COR-L47 (cell line): ENCODE measurements at regions not wholly inside any gene's neighbourhood (a gene's known extent, or its start where the extent isn't known, plus 50 kb on each side); places are given as distances from the start of the nearest gene placed in this dataset.
"Not testable (repeated sequence)": the region's sequence is repeated elsewhere in the genome, so short reads cannot be mapped to it uniquely, and the experiment has no call there.

Experiments
- DNase-seq: peaks from one replicate; lab custom pipeline; 2025; lab: John Stamatoyannopoulos, UW

GRCh38 chr22:22946131-22946530, 58.5 kb downstream of the IGLL5 start:
- DNase-seq = no peak

DNA sequence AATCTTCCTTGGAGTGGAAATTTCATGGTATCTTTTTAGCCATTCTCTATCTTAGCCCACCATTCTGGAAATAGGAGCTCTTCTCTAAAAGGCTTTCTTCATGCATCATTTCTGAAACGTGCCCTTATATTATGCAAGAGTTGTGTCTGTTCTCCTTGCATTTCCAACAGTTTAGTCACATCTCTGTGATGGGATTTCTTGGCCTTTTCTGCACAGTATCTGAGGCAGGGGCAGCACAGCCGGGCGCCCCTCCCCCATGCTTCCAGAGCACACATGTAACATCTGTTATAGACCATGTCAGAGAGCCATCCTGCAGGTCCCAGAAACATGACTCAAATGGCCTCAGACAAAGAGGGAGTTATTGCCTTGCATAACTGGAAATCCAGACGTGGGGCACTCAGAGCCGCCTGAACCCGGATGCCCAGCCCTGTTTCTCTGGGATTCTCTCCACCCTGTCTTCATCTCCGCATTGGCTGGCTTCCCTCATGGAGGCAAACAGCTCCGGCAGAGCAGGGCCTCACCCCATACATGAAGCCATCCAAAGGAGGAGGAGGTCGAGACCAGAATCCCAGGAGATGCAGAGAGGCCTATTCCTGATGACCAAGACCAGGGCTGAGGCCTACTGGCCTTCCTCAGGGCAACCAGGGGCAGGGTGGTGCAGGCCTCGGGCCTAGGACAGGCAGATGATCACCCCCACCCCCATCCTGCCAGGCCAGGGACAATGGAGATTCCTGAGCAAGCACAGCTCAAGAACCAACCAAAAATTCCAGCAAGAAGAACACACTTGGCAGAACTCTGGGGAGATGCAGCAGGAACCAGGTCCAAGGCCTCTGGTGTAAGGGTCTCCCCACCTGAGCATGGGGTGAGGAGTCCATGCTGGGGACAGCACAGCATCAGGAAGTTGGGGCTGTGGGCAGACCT, 61.3 kb downstream of the IGLL5 start:
- no peak for DNase-seq

GRCh38 chr22:22949953-22950352, 62.3 kb downstream of the IGLL5 start:
- no peak for DNase-seq

DNA sequence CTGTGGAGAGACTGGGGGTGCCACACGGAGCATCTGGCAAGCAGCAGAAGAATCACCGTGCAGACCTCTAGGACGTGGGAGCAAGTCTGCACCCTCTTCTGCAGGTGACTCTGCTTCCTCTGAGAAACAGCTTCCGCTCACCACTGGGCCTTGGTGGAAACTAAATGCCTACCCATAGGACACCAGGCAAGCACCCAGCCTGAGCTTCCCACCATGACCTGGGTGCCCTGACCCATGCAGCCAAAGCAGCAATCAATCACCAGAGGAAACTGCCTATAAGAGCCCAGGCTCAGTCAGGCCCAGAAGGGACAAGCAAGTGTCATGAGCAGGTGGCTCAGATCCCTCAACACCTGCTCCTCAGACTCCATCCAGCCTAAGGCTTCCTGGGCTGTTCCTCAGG, 63.4 kb downstream of the IGLL5 start:
- DNase-seq = no peak

DNA sequence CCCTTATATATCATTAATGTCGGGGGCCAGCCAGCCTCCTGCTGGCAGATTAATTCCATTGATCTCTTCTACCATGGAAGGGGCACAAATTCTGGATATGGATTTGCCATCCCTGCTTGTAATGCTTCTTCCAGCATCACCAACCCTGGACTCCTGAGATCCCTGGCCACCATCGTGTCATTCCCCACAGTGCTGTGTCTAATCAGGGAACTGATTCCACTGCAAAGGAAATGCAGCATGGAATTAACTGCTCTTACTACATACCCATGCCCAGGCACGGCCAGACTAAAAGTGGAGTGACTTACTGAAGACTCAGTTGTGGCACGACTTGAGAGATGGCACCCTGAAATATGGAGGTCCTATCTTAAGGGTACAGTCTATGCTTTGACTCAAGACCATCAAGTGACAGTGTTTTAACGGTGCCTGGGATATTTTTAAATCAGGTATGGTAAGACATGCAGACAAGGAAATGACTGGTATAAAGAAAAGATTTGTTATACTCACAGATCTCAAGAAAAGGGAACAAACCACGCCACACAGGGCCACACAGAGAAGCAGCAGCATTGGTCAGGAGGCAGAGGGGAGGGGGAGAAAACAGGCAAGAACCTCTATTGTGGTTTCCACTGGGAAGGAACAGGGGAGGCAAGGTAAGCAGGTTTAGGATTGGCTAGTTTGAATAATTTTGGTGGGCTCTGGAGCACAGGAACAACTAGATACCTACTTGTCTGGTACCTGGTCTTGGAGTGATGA, 65.1 kb downstream of the IGLL5 start:
- DNase-seq = no peak

GRCh38 chr22:22953791-22954190, 66.2 kb downstream of the IGLL5 start:
- DNase-seq = no peak

DNA sequence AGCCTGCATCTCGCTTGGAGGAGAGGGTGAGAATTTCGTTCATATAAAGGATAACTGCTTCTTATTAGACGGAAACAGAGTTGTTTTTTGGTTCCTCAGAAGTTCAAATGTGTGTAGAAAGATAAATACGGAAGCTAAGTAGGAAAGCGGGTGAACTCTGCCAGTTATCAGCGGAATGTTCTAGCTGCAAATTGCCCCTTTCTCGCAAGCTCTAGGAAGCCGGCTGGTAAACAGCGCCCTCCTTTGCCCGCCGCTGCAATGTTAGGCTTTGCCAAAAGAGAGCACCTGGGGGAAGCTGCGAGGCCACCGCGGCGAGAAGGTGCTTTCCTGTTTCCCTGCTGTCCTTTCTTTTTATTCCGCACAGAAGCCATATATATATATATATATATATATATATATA, 67.0 kb downstream of the IGLL5 start:
- no peak for DNase-seq

DNA sequence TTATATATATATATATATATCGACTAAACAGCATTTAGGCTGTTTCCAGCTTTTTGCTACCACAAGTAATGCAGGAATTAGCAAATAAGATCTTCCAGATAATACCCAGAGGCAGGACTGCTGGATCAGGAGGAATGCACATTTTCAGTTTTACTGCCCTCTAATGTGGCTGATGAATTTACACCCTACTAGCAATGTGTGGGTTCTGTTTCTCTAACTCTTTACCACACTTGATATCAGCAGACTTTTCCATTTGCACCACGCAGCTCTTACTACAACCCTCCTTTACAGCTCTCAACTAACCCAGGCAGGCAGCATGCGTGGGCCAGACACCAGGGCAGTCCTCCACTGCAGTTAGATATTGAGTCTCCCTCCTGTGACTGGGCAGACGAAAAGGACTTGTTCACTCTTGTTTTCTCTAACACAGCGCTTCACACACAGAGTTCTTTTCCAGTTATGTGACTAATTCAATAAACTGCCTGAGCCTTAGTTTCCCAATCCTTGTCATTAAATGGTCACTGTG, 67.7 kb downstream of the IGLL5 start:
- no peak for DNase-seq

DNA sequence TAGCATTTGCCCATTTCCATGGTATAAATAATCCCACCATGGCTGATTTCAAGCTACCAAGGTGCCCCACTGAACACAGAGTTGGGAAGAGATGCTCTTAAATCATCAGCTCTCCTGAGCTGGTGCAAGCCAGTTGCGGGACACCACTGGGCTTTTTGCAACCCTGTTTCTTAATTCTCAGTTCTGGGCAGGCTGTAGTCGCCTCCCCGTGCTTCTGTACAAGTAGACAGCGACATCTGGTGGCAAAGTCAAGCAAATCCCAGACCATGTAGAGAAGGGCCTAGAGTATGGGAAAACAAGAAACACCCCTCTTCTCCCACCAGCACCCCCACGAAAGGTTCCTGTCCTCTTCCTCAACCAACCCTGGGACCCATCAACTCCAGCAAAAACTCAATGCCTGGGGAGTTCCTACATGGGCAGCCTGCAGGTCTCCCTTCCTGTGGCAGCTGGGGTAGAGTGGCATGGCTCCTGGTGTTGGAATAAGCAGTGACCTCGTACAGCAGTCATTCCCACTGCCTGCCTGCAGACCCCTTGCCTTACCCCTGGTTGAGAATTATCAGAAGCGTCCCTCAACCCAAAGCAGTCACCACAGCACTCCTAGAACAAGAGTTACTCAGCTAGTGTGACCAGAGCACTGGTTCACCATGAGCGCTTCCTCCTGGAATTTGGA, 68.4 kb downstream of the IGLL5 start:
- DNase-seq = peak; percentile 33

- no peak for DNase-seq
Observed at GRCh38 chr22:22957090-22957489, 69.5 kb downstream of the IGLL5 start.

- no peak for DNase-seq
Observed at GRCh38 chr22:22958621-22959020, 71.0 kb downstream of the IGLL5 start.

DNA sequence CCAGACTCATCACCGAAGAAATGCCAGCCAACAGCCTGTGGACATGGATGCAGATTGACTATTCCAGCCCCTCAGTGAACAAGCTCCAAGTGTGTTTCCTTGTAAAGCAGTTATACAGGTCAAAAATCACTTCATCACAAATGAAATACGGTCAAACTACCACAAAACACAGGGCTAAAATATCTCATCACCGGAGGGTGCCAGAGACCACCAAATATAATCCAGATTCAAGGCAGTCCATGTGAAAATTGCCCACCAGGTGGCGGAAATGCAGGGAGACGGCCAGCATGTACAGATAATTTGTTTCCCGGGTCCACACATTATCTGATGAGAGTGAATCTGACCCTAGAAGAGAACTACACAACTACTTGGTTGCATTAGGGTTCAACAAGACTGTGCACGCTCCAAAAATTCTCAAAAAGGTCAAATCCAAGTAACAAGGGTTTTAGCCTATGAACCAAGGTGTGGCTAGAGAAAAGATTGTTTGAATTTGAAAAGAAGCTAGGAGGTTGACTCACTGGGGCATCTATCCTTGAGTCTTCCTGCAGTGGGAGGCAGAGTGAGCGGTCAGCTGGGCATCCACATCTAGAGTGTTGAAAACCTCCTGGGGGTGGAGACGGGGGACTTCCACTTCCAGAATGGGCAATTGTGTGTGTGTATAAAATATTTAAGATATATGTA, 71.7 kb downstream of the IGLL5 start:
- DNase-seq = peak; percentile 81

DNA sequence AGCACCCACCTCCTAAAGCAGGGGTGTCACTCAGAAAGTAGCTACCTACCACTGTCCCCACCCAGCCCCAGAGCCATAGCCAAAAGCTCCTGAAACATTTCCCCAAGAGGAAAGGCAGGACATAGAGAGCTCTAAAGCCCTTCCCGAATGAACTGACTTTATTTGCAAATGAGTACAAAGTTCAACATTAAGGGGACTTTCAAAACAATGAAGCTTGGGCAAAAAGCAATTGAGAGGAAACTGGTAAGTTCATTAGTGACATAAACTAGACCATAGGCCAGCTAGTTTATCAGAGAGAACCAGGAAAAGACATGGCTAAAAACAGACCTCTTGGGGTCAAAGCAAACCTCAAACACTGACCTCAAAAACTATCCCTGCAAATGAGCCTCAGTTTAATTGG, 72.7 kb downstream of the IGLL5 start:
- DNase-seq = no peak

DNA sequence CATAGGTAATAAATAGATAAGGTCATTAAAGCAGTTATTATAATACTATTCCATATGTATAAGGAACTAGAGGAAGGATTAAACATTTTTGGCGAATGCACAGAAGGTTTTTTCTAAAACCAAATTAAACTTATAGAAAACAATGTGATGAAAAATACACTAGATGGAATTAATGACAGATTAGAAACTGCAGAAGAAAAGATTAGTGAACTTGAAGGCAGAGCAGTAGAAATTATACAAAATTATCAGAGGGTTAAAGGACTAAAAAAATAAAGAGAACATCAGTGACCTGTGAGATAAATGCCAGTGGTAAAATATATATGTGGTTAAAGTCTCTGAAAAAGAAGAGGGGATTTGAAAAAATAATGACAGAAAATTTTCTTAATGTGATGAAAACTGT, 74.0 kb downstream of the IGLL5 start:
- no peak for DNase-seq

GRCh38 chr22:22968366-22968765, 80.8 kb downstream of the IGLL5 start:
- no peak for DNase-seq

DNA sequence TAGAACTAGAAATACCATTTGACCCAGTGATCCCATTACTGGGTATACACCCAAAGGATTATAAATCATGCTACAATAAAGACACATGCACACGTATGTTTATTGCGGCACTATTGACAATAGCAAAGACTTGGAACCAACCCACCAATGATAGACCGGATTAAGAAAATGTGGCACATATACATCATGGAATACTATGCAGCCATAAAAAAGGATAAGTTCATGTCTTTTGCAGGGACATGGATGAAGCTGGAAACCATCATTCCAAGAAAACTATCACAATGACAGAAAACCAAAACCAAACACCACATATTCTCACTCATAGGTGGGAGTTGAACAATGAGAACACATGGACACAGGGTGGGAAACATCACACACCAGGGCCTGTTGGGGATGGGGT, 85.0 kb downstream of the IGLL5 start:
- DNase-seq = not testable (repeated sequence)

DNA sequence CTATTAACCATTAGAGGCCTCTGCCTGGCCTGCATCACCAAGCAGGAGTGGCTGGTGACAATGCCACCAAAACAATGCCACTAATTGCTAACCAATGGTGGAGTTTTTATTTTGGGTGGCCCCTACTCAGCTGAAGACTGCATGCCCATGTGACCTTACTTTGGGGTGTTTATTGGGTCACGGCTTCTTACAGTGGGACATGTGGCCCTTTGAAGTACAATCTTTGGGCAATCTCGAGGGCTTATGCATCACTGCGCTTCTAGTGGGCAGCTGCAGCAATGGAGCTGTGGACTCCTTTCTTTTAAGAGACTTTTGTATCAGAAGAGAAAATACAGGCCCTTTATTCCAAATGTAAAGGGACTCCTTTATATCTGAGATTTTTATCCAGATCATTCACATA, 85.7 kb downstream of the IGLL5 start:
- DNase-seq = no peak

GRCh38 chr22:22974156-22974555, 86.5 kb downstream of the IGLL5 start:
- no peak for DNase-seq

DNA sequence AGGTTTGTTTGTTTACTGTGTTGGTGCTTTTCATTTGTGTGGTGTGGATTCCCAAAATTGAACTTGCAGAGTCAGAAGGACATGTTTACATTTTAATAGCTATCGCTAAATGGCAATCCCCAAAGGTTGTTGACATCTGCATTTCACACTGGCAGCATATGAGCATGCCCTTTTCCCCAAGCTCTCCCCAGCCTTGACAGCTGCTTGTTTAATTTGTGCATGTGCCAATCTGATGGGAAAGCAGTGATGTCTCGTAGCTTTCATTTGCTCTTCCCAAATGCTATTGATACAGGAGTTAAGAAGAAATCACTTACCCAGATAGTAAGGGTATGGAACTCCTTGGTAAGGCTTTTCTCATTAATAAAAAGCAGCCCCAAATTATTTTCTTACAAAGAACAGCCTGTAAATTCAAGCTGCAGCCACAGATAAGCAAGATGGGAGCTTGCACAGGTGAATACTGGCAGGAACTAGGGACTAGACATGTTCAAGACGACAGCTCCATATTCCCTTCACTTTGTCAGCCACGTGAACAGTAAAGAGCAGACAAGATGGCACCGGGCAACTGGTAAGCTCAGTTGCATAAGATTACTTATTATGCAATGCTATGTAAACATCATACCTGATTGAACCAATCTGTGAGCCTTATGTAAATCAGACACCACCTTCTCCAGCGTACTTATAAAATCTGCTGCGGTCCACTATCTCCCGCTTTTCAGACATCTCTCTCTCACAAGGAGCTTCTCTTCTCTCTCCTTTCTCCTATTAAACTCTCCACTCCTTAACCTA, 87.4 kb downstream of the IGLL5 start:
- DNase-seq = peak; percentile 8

- no peak for DNase-seq
Observed at GRCh38 chr22:22976033-22976922, 88.7 kb downstream of the IGLL5 start.
